DOHH2 (cell line): ENCODE measurements at regions not wholly inside any gene's neighbourhood (a gene's known extent, or its start where the extent isn't known, plus 50 kb on each side); places are given as distances from the start of the nearest gene placed in this dataset.

Experiments
- CTCF ChIP-seq: fragments of 200-600 bp; sonication (generic); IDR thresholded peaks from one replicate; pipeline ENCODE4 v1.5.1; 2014; ENCODE audit warnings: antibody characterized with exemption, mild to moderate bottlenecking, low read depth, low read length; ENCODE audit not compliant: poor library complexity, severe bottlenecking
- EZH2phosphoT487 ChIP-seq: fragments of 200-600 bp; sonication (generic); IDR thresholded peaks from 2 replicates; pipeline ENCODE4 v1.6.1; 2017; ENCODE audit warnings: borderline replicate concordance, mild to moderate bottlenecking, antibody characterized with exemption, low read length, moderate library complexity, mixed read lengths

- no peak for TF ChIP-seq EZH2phosphoT487
- TF ChIP-seq CTCF: no peak
These were observed 971.0 kb downstream of the AMY1C start for GRCh38 chr1:104720741-104721140.
